NCI-H1694 (cell line): ENCODE measurements at regions not wholly inside any gene's neighbourhood (a gene's known extent, or its start where the extent isn't known, plus 50 kb on each side); places are given as distances from the start of the nearest gene placed in this dataset.
"Not testable (repeated sequence)": the region's sequence is repeated elsewhere in the genome, so short reads cannot be mapped to it uniquely, and the experiment has no call there.

Source experiments
- DNase-seq: peaks from one replicate; lab custom pipeline; 2025; lab: John Stamatoyannopoulos, UW

GRCh38 chr5:168123631-168124528 lies 167.6 kb upstream of the WWC1 start:
- no peak for DNase-seq

GRCh38 chr5:168125445-168126199 lies 165.8 kb upstream of the WWC1 start:
- DNase-seq, result no peak

- DNase-seq, result no peak
Observed at GRCh38 chr5:168126606-168127005, 164.8 kb upstream of the WWC1 start.

DNA sequence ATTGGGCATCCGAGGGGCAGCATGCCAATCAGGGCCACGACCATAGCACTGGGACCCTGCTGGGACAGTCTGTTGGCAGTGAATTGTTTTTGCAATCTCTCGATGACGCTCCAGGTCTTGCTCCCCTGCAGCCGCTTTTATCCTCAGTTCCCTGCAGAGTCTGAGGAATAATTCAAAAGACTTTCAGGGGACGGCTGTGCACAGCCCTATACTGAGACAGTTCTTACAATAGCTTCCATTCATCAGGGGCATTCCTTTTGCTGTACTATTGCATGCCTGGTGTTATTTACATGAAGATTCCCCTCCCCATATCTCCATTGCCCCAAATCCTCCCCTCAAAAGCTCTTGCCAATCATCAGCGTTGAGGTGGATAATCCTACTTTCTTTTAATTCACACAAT lies 163.3 kb upstream of the WWC1 start:
- no peak for DNase-seq

- DNase-seq, result no peak
Observed at GRCh38 chr5:168128557-168128956, 162.9 kb upstream of the WWC1 start.

GRCh38 chr5:168131519-168131918 lies 159.9 kb upstream of the WWC1 start:
- DNase-seq, result no peak

DNA sequence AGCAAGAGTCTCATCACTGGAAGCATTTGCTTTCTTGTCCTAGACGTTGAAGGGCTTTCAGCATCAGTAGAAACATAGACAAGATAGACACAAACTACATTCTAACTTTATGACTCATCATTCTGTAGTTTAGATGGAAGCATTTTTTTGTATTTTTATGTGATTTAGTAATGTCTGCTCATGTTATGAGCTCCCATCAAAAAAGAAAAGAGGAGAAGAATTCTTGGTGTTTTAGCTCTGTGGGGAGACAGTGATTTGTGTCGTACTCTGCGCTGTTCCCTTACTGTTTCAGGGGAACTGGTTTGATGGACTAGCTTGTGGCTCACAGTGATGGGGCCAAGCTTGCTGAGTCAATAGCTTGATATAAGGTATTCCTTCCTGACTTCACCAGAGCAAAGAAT lies 159.2 kb upstream of the WWC1 start:
- DNase-seq, result no peak

- no peak for DNase-seq
Observed at GRCh38 chr5:168135897-168136296, 155.5 kb upstream of the WWC1 start.

DNA sequence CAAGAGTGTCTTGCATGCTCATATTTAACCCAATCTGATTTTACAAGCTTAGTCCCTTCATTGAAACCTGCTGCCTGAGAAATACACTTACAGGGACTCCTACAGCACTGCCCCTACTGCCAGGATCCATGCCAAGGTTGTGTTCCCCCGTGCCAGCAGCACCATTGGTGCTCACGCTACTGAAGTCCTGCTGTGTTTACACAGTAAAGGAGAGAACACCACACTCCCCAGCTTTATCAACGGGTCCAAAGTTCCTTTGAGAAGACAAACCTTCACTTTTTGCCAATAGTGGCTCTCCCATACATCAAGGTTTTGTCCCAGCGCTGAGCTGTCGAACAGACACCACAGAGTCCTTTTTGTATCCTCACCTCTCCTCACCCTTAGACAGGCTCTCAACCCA lies 155.1 kb upstream of the WWC1 start:
- no peak for DNase-seq

DNA sequence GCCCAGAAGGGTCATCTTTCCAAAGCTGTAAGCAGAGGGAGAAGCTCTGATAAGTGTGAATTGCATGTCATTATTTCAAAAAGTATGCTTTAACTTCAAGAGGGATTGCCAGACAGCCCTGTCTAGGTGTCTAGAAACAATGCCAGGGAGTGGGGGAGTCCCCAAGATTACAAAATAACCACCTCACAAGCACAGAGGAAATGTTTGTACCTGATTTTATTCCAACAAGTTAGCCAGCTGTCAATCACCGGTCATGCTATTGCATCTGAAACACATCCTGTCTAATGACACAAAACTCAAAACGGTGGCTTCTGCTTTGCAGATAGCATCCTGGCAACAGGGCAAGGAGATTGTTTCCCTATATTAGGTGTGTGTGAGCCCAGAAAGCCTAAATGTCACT lies 154.2 kb upstream of the WWC1 start:
- no peak for DNase-seq

GRCh38 chr5:168140241-168140640 lies 151.2 kb upstream of the WWC1 start:
- no peak for DNase-seq

- no peak for DNase-seq
Observed at GRCh38 chr5:168142402-168142801, 149.0 kb upstream of the WWC1 start.

DNA sequence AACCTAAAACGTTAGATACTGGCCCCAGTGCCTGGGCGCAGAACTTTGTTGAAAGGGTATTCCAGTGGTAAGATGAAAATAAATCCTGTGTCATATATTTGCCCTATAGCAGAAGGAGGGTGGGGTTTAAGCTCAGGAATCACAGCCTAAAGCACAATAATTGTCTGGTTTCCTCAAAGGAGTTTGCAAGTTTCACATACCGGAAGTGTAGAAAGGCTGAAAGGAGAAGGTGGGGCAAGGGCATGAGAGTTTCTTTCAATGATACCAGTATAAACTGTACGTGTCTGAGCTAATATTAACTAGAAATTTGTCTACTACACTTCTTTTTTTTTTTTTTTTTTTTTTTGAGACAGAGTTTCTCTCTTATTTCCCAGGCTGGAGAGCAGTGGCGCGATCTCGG lies 147.9 kb upstream of the WWC1 start:
- DNase-seq, result not testable (repeated sequence)

GRCh38 chr5:168147106-168147505 lies 144.3 kb upstream of the WWC1 start:
- no peak for DNase-seq

- DNase-seq, result no peak
Observed at GRCh38 chr5:168147568-168148360, 143.7 kb upstream of the WWC1 start.

DNA sequence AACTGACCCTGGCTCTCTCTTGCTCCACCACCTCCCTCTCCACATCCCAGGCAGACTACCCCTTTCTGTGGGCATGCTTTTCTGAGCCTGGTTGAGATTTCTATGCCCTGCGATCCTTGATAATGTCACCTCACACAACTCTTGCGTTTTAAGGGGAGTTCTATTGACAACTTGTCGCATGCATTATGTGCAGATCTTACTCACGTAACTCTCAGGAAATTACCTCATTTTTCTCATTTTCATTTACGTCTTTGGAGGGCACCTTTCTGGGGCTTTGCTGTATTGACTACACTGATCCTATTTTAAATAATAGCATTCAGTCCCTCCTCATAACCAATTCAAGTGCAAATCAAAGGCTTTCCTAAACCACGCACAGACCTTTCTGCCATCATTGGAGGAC lies 140.4 kb upstream of the WWC1 start:
- no peak for DNase-seq

GRCh38 chr5:168152660-168153059 lies 138.8 kb upstream of the WWC1 start:
- no peak for DNase-seq

DNA sequence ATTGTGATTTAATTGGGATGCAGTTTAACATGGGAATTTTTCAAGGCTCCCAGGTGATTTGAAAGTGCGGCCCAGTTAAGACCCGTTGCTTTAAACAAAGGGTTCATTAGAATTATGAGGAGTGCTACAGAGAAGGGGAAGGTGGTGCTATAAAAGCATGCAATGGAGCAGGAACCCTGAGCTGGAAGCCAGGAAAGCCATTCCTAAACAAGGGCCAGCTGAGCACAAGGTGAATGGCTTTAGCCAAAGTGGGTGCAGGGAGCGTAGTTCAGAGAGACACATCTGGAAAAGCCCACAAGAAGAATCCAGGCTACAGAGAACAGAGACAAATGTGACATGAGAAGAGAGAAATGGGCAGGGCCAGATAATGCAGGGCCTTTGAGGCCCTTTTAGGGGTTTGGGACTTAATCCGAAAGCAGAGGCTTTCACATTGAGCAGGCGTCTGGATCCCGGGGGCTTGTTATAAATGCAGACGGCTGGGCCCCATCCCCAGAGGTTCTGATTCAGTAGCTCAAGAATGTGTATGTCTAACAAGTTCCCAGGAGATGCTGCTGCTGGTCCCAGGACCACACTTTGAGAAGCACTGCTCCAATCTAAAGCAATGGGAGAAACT lies 138.1 kb upstream of the WWC1 start:
- DNase-seq, result no peak

- no peak for DNase-seq
Observed at GRCh38 chr5:168153876-168154270, 137.6 kb upstream of the WWC1 start.

- DNase-seq, result no peak
Observed at GRCh38 chr5:168155585-168155984, 135.9 kb upstream of the WWC1 start.

DNA sequence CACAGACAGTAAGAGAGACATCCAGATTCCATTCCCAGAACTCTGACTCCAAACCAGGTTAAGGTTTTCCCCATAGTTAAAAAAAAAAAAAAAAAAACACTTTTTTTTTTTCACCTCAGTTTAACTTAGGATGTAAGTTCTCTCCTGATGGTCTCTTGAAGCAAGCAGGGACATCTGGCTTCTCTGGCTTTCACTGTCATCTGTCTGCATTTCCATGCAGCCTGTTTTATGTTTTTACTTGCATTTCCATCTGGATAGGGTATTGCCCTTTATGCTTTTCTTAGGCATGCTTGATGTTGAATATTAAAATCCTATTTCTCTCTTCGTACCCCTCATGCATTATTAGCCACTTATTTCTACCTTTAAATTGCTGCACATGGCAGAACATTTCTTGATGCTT lies 135.3 kb upstream of the WWC1 start:
- peak; percentile 57 for DNase-seq

DNA sequence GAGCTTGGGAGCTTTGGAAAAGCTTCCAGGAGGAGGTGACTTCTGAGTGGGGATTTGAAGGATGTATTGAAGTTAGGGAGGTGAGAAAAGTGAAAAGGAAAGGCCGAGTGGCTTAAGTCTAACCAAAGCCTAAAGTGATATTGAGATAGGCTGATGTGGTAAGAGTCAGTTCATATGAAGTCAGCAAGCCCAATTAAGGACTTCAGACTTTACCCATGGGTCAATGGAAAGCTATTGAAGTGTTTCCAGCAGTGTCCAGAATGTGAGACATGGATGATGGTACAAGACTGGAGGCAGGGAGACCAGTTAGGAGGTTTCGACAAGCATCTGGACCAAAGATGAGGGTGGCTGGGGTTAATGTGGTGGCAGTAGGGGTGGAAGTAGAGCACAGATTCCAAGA lies 134.3 kb upstream of the WWC1 start:
- DNase-seq, result no peak
